ENCODE measurements at regions not wholly inside any gene's neighbourhood (a gene's known extent, or its start where the extent isn't known, plus 50 kb on each side); places are given as distances from the start of the nearest gene placed in this dataset.
A peak's percentile ranks its signal among the peaks of the same experiment; 100 is the strongest.
"Not testable (repeated sequence)": the region's sequence is repeated elsewhere in the genome, so short reads cannot be mapped to it uniquely, and the experiment has no call there.

GRCh38 chr3:62950210-62950609, 75.0 kb upstream of the CADPS start:
- TF ChIP-seq POLR2A (IDR thresholded peaks at IDR 0.05; ENCODE audit: extremely low read depth, insufficient read length) (no peak), MAX (IDR thresholded peaks at IDR 0.05; ENCODE audit: low read depth, low read length) (no peak), MYC (IDR thresholded peaks at IDR 0.05; ENCODE audit: low read depth, low read length) (no peak), CTCF (IDR thresholded peaks at IDR 0.05; ENCODE audit: low read depth, low read length) (no peak)
- no peak for DNase-seq (ENCODE audit: low read depth)
- no peak overlapping the region for H3K4me3 ChIP-seq (ENCODE audit: low read depth, low read length)

GRCh38 chr3:62951037-62951613, 75.9 kb upstream of the CADPS start:
- TF ChIP-seq CTCF (IDR thresholded peaks at IDR 0.05; ENCODE audit: low read depth, low read length), result no peak
- TF ChIP-seq MAX (IDR thresholded peaks at IDR 0.05; ENCODE audit: low read depth, low read length), result no peak
- TF ChIP-seq POLR2A (IDR thresholded peaks at IDR 0.05; ENCODE audit: extremely low read depth, insufficient read length), result no peak
- no peak for TF ChIP-seq MYC (IDR thresholded peaks at IDR 0.05; ENCODE audit: low read depth, low read length)
- H3K4me3 ChIP-seq (ENCODE audit: low read depth, low read length), result no peak overlapping the region
- no peak for DNase-seq (ENCODE audit: low read depth)

GRCh38 chr3:62951880-62952279, 76.7 kb upstream of the CADPS start:
- not testable (repeated sequence) for H3K4me3 ChIP-seq (ENCODE audit: low read depth, low read length)

GRCh38 chr3:62954580-62954979, 79.4 kb upstream of the CADPS start:
- TF ChIP-seq MAX (IDR thresholded peaks at IDR 0.05; ENCODE audit: low read depth, low read length) (no peak), POLR2A (IDR thresholded peaks at IDR 0.05; ENCODE audit: extremely low read depth, insufficient read length) (no peak), MYC (IDR thresholded peaks at IDR 0.05; ENCODE audit: low read depth, low read length) (no peak), CTCF (IDR thresholded peaks at IDR 0.05; ENCODE audit: low read depth, low read length) (no peak)
- peak; percentile 2 for DNase-seq (ENCODE audit: low read depth)
- H3K4me3 ChIP-seq (ENCODE audit: low read depth, low read length), result no peak overlapping the region

More at GRCh38 chr3:62951880-62952279, 76.7 kb upstream of the CADPS start:
- DNase-seq (ENCODE audit: low read depth), result not testable (repeated sequence)

GRCh38 chr3:62955126-62955525, 79.9 kb upstream of the CADPS start:
- H3K4me3 ChIP-seq (ENCODE audit: low read depth, low read length), result no peak overlapping the region
- TF ChIP-seq CTCF (IDR thresholded peaks at IDR 0.05; ENCODE audit: low read depth, low read length) (no peak), POLR2A (IDR thresholded peaks at IDR 0.05; ENCODE audit: extremely low read depth, insufficient read length) (no peak), MYC (IDR thresholded peaks at IDR 0.05; ENCODE audit: low read depth, low read length) (no peak)
- DNase-seq (ENCODE audit: low read depth), result no peak

GRCh38 chr3:62956411-62956810, 81.2 kb upstream of the CADPS start:
- TF ChIP-seq MYC (IDR thresholded peaks at IDR 0.05; ENCODE audit: low read depth, low read length) (no peak), MAX (IDR thresholded peaks at IDR 0.05; ENCODE audit: low read depth, low read length) (no peak)
- DNase-seq (ENCODE audit: low read depth), result no peak
- no peak overlapping the region for H3K4me3 ChIP-seq (ENCODE audit: low read depth, low read length)

GRCh38 chr3:62961874-62962556, 86.8 kb upstream of the CADPS start:
- no peak for TF ChIP-seq MYC (IDR thresholded peaks at IDR 0.05; ENCODE audit: low read depth, low read length)
- no peak for TF ChIP-seq POLR2A (IDR thresholded peaks at IDR 0.05; ENCODE audit: extremely low read depth, insufficient read length)
- TF ChIP-seq MAX (IDR thresholded peaks at IDR 0.05; ENCODE audit: low read depth, low read length), result no peak
- no peak for TF ChIP-seq CTCF (IDR thresholded peaks at IDR 0.05; ENCODE audit: low read depth, low read length)
- no peak for DNase-seq (ENCODE audit: low read depth)
- H3K4me3 ChIP-seq (ENCODE audit: low read depth, low read length), result no peak overlapping the region

Data from NB4 (cell line).